ENCODE measurements at regions not wholly inside any gene's neighbourhood (a gene's known extent, or its start where the extent isn't known, plus 50 kb on each side); places are given as distances from the start of the nearest gene placed in this dataset.
"Not testable (repeated sequence)": the region's sequence is repeated elsewhere in the genome, so short reads cannot be mapped to it uniquely, and the experiment has no call there.

DNA sequence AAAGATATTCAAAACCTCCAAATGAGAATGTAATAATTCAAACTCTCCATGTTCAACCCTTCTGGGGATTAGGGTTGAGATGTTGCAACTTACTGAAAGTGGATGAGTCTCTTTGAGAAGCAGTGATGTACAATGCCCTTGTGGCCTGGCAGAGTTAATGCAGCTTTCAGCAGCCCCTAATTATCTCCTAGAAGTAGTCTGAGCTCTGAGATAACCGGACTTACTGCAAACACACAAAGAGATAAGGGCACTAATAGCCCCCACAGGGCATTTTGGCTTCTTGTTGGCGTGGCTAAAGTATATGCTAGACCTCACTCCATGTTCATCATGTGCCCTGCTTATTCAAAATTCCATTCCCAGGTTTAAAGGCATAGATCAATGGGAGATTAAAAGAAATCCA lies 404.7 kb downstream of the NEBL start:
- peak; percentile 28 for DNase-seq (ENCODE audit: low spot score)

DNA sequence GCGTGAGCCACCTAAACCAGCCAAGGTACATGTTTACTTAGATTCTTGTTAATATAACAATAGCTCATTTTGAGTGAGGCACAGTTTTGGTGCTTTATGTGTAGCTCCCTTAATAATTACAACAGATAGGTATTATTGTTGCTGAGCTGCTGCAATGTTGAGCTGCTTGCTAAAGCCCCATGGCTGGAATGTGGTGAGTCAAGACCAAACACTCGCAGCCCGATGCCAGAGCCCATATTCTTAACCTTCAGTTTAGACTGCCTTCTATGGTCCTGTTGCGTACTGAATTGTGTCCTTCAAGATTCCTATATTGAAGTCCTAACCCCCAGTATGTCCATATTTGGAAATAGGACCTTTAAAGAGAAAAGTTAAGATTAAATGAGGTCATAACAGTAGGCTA lies 407.1 kb downstream of the NEBL start:
- DNase-seq (ENCODE audit: low spot score): no peak

DNA sequence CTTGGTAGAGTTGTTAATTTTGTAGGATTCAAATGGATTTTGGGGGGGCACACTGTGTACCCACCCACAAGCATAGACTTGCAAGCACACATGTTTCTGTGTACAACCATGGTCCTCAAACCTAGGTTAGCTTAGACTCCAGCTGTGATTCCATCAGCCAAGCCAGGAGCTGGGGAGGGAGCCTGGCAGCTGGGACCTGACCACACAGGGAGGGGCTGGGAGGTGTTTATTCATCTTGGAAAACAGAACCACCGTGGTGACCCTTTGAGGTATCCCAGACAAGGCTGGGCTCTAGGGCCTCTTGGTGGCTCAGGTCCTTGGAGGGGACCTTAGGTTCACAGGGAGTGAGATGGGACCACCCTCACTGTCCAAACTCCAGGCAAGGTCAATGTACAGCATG lies 410.3 kb downstream of the NEBL start:
- DNase-seq (ENCODE audit: low spot score): no peak

DNA sequence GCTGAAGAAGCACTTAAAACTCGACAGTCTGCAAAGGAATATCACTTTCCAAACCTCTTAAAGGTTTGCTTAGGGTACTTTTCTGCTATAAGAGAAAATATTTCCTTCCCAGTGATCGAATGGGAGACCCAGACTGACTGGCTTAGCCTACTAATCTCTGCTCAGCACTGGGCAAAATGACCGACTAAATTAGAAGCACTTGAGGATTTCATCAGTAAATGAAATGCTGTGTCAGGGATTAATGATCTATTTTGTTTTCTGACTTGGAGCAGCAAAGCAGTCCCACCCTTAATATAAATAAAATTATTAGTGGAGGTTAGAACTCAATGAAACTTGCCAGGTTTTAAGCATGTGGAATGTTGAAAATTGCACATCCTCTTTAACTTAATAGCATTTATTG lies 411.6 kb downstream of the NEBL start:
- DNase-seq (ENCODE audit: low spot score): no peak

DNA sequence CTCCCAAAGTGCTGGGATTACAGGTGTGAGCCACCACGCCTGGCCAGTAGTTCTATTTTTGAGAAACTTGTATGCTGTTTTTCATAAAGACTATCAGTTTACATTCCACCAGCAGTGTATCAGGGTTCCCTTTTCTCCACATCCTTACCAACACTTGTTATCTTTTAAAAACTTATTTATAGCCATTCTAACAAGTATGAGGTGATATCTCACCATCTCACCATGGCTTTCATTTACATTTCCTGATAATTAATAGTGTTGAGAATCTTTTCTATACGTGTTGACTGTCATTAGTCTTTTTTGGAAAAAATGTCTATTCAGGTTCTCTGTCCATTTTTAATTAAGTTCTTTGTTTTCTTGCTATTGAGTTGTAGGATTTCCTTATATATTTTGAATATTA lies 416.1 kb downstream of the NEBL start:
- DNase-seq (ENCODE audit: low spot score): no peak

DNA sequence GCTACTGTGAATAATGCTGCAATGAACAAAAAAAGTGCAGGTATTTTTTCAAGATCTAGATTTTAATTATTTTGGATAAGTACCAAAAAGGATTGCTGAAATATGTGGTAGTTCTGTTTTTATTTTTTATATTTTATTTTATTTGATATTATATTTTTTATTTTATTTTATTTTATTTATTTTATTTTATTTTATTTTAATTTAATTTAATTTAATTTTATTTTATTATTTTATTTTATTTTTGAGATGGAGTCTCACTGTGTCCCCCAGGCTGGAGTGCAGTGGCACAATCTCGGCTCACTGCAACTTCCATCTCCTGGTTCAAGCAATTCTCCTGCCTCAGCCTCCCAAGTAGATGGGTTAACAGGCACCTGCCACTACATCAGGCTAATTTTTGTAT lies 416.5 kb downstream of the NEBL start:
- DNase-seq (ENCODE audit: low spot score): not testable (repeated sequence)

DNA sequence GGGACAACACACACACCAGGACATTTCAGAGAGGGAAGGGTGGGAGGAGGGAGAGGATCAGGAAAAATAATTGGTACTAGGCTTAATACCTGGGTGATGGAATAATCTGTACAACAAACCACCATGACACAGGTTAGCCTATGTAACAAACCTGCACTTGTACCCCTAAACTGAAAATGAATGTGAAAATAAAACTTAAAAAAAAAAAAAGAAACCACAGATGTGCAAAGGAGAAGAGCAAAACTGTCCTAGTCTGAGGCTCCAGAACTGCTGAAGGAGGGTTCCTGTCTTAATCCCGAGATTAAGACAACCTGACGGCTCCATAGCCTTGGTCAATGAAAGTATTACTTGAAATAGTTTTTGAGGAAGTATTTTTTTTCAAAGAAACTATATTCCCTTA lies 423.0 kb downstream of the NEBL start:
- no peak for DNase-seq (ENCODE audit: low spot score)

DNA sequence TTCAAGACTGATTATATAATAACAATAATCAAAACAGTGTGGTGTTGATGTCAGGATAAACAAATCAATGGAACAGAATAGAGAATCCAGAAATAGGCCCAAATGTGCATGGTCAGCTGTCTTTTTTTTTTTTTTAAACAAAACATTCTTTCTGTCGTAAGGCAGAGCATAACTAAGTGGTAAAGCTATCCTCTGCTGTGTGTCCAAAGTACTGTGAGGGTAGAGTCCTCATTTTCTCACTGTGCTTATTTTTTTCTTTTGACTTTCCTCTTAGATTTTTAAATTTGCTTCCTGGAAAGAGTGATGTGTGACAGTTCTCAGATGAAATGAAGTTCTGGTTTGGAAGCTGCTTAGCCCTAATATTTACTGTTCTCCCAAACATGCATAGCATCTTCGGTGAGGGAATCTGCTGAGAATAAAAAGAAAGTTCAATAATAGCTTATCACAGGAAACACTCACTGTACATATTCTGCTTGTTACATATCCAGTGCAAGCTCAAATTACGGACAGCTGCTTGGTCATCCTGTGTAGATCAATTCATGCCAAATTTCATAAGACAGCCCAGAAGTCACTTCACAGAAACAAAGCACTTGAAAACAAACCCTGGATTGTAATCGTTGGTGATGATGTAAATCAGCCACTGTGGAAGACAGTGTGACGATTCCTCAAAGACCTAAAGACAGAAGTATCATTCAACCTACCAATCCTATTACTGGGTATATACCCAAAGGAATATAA lies 423.9 kb downstream of the NEBL start:
- DNase-seq (ENCODE audit: low spot score): no peak

DNA sequence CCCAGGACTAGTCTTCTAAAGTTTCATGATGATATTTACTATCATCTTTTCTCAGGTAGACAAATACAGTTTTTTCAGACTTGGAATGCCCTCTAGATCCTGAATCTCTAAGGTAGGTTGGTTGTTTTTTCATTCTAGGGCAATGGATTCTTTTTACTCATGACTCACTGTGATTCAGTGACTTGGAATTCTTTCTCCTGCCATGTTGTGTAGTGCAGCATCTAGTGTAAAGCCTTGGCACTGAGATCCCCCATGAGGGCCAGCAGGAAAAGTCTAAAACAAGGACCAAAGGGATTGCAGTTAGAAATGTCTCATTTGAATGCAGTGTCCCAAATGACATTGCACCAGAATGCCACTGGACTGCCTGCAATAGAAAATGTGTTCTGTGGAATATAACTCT lies 430.4 kb downstream of the NEBL start:
- peak; percentile 48 for DNase-seq (ENCODE audit: low spot score)

DNA sequence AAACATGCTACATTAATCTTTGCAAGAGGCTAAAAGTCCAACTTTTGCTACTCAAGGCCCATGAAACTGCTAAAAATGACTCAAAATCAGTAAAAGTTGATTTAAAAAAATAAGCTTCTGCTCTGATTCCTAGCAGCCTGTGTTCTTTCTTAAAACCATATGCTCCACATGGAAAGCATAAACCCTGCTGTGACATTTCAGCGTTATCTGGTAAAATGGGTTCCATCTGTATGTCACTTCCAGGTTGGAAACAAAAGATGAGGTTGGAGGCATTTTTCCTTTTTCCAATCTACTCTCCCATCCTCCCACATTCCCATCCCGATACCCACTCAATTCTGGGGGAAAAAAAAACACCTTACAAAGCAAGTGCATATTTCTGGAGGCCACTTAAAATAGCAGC lies 439.5 kb downstream of the NEBL start:
- no peak for DNase-seq (ENCODE audit: low spot score)

DNA sequence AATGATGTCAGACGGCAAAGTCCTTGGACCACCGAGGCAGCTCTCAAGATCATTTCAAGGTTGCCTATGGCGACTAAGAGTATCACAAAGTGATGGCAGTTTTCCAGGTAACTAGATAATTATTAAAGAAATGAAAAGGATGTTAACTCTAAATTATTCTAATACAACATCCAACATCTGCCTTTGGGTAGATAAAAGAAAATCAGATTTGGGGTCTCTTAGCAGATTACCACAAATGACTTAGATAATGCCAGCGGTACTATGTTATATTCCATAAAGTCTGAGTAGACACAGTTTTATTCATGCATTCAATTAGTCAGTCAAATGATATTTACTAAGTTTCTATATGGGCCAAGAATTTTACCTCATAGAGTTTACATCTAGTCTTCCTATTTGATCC lies 441.3 kb downstream of the NEBL start:
- no peak for DNase-seq (ENCODE audit: low spot score)

DNA sequence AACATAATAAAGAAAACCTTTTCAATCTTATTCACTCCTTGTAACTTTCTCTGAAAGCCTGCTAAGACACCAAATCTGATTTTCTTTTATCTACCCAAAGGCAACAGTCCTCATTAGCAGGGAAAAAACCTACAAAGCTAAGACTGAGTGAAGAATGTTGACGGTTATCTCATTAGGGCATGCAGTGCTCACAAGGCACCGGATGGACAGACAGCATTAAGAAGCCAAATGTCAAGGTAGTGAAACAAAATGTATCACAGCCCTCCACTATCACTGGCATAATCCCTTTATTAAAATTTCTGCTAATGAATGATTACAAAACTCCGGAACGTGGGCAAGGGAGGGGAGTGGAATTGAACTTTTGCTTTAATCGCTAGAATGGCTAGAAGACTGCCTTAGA lies 442.8 kb downstream of the NEBL start:
- DNase-seq (ENCODE audit: low spot score): no peak

DNA sequence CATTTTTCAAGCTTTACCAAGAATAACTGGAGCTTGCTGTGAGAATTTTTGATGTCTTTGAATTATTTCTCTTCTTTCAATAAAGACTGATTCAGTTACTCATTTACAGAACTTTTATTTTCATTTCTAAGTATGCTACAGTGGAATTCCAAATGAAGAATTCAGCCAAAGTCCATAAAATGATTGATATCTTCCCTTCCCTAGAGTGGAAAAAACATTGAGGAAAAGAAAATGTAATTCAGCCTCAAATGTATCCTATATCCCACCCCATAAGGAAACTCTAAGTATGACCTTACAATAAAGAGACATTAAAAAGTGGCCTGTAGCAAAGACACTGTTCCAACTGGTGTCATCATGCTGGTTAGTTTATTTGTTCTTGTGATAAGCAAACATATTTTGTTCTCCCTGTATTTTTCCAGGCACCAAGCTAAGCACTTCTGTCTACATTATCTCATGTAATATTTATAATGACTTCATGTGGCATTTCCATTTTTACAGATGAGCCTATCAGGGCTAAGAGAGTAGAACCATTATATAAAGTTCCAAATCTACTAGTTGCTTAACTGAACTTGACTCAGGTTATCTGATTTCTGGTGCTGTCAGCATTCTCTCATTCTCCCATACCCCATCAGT lies 450.4 kb downstream of the NEBL start:
- no peak for DNase-seq (ENCODE audit: low spot score)

DNA sequence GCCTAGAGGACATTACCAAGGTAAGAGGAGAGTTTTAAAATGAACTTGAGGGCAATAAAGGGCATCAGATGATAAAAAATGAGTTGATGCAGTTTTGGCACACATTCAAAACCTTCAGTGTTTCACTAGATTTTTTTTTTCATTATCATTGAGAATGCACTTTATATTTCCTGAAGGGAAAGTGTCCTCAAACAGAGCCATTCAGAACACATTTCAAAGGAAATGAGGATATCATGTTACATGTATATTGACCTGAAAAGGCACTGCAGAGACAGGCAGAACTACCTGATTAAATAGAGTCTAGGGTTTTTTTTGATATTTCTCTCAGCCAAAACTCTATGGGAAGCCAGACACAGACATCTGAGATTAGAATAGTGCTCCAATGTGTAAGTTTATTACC lies 454.0 kb downstream of the NEBL start:
- no peak for DNase-seq (ENCODE audit: low spot score)

DNA sequence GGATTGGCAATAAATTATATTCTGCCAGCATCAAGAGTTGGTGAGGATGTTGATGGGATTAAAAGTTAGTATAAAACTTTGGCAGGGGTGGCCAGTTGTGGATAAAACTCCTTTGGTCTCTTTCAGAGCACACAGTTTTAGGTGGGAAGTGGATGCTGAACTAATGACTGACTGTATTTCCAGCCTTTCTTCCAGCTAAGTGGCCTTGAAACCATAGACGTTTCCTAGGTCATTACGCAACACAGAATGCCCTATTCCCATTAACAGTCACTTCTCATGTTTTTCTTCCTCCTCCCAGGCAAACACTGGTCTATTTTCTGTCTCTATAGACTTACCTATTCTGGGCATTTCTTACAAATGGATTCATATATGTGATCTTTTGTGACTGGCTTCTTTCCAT lies 467.4 kb downstream of the NEBL start:
- DNase-seq (ENCODE audit: low spot score): no peak

DNA sequence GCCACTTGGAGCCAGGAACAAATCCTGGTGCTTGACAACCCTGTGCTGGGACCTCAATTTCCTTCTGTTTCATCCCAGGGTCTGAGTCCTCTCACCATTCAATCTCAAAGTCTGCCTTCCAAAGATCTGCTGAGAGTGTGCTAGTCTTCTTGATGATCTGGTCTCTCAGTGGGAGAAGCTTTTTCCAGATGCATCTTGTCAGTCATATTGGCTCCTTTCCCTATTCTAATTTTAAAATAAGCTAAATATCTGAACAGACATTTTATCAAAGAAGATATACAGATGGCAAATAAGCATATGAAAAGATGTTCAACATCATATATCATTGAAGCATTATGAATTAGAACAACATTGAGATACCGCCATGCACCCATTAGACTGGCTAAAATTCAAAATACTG lies 469.3 kb downstream of the NEBL start:
- DNase-seq (ENCODE audit: low spot score): no peak

DNA sequence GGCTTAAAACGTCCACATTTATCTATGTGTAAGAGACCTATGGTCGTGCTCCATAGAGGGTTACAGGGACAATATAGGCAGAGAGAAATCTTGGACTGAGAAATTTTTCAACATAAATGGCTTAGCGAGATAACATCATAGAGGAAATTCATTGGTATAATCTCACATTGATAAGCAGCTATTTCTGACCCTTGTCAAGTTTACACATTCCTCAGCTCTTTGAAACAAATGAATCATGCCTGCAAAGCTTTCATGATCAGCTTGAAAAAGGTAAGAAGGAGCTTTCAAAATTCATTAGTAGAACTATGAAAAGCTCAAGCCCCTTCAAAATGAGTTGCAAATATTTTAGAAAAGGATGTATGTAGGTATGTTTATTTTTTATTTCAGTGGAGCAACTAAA lies 478.8 kb downstream of the NEBL start:
- DNase-seq (ENCODE audit: low spot score): no peak

DNA sequence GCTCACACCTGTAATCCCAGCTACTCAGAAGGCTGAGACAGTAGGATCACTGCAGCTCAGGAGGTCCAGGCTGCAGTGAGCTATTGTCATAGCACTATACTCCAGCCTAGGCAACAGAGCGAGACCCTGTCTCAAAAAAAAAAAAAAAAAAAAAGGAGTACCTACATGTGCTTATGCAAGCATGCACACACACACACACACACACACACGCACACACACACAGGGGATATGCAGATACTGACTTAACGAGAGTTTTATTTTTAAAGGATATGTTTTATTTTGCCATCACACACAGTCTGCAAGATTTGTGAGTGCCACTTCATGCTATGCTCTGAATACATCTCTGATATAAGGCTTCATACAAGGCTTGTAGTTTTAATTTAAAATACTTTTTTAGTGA lies 479.3 kb downstream of the NEBL start:
- DNase-seq (ENCODE audit: low spot score): no peak

DNA sequence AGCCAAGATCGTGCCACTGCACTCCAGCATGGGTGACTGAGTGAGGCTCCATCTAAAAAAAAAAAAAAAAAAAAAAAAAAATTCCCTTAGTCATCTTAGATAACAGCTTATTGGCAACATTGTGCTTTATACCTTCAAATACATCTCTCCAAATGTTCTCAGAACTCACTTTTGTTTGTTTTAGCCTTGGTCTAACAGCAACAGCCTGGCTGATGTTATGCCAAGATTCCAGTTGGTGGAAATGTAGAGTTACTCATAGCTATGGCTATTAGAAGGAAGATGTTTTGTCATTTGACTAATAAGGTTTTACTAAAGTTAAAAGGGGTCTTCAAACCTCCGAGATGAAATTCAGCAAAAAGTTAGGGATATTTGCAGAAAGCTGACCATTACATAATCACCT lies 481.4 kb downstream of the NEBL start:
- DNase-seq (ENCODE audit: low spot score): no peak

DNA sequence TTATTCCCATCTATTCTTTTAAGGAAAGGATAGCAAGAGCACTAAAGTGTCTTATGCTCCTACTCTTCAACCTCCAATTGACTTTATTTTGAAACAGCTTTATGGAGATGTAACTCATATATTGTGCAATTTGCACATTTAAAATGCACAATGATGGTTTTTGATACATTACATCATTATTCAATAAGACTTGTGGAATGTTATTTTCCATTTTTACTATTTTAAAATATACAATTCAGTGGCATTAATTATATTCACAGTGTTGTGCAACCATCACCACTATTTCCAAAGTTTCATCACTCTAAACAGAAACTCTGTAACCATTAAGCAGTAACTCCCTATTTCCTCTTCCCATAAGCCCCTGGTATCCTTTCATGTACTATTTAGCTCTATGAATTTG lies 489.8 kb downstream of the NEBL start:
- no peak for DNase-seq (ENCODE audit: low spot score)

DNA sequence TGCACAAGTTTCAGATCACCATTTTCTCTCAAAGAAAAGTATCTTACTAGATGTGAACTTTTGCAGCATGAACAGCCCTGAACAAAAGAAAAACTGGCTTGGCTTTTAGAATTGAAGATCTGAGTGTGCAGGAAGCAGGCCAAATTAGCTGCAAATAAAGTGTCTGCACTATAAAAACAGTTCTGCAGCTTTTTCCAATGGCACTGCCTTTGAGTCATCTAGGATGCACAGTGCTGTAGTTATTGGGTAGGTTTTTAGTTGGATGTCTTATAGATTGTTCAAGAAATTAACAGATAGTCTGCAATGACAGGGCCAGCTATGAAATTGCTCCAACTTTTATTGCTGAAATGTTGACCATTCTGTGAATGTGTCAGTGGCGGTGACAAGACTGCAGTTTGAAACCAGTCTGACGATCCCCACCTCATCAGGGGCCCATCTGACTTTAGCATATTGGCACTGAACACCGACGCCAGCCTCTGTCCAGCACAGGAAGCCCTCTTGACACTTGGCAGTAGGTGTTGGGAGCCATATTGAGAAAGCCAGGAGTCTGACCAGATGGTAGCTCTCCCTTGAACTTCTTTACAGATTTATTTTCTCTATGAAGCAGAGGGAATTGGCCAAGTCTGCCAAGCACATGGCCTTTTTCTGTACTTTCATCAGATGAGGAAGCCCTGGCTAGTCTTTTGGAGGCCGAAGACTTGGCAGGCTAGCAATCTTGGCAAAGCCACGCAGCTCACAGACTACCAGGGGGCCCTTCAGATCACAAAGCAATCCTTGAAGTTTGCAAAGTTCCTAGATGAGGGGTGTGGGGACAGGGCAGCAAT lies 490.6 kb downstream of the NEBL start:
- no peak for DNase-seq (ENCODE audit: low spot score)

DNA sequence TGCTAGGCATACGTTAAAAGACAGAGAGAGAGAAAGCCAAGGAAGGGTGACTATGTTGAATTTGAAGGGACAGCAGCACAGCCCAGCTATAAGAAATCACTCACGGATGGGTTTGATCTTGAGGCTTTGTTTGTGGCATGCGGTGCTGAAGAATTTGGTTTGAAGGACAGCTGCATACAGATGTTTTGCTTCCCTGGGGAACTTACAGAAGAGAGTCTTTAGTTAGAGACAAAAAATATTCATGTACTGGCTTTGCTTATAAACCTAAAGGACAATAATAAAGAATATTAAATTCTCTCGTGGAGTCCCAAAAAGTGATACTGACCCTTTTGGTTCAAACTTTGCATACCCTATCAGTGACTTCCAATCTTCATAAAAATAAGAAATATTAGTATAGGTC lies 491.4 kb downstream of the NEBL start:
- no peak for DNase-seq (ENCODE audit: low spot score)

DNA sequence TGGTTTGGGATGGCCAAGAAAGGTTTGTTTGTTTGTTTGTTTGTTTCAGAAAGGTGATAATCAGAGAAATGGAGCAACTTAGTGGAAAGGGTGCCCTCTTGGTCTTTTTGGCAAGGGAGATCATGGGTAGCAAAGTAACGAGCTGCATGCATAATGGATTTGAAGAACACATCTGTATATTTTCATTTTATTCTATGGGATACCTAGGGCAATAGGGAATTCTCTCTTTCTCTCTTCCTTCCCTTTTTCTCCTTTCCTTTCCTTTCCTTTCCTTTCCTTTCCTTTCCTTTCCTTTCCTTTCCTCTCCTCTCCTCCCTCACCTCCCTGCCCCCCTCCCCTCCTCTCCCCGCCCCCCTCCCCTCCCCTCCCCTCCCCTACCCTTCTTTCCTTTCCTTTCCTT lies 492.1 kb downstream of the NEBL start:
- no peak for DNase-seq (ENCODE audit: low spot score)

Data from RKO (cell line).